Esophagus squamous epithelium (tissue), 4 donors: ENCODE measurements at regions not wholly inside any gene's neighbourhood (a gene's known extent, or its start where the extent isn't known, plus 50 kb on each side); places are given as distances from the start of the nearest gene placed in this dataset.

Experiments used
- CTCF ChIP-seq, 6 experiments: fragments of 450-650 bp in 4 of 6; fragments of 200-600 bp in 2 of 6; sonication (generic) in 2 of 6; IDR thresholded peaks; one replicate each; pipeline ENCODE4 v1.5.1; 2016 to 2019; ENCODE audit warnings: antibody characterized with exemption in 6 of 6, mild to moderate bottlenecking in 4 of 6, moderate library complexity in 4 of 6
- POLR2A ChIP-seq, 4 donors: fragments of 450-650 bp; IDR thresholded peaks; one replicate each; pipeline ENCODE4 v1.6.1; 2017; ENCODE audit warnings: antibody characterized with exemption in 4 of 4, mild to moderate bottlenecking in 4 of 4, moderate library complexity in 3 of 4

- no peak for TF ChIP-seq CTCF (IDR thresholded peaks at IDR 0.05)
- no peak for TF ChIP-seq POLR2A (IDR thresholded peaks at IDR 0.05)
Measured at GRCh38 chr17:6343191-6343590, 91.7 kb downstream of the AIPL1 start.
